ENCODE measurements at regions not wholly inside any gene's neighbourhood (a gene's known extent, or its start where the extent isn't known, plus 50 kb on each side); places are given as distances from the start of the nearest gene placed in this dataset.

DNA sequence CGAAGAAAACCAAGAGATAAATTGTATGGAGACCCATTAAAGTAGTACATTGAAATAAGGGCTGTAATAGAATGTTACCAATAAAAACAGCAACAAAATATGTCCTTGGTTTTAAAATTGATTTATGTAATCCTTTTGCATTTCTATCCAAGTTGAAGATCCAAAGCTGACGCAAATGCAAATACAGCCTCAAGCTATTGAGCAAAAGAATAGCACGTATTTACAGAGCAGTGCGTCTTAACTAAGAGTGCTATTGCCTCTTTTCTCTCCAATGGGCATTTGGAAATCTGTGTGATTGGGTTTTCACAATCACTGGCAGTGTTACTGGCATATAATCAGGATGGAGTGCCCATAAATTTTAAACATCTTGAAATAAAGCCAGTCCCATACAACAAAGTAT lies 417.4 kb downstream of the TLL1 start:
- Mint-ChIP-seq H3K4me1 (ENCODE audit: low read depth) (no peaks in the 10 kb centered on the region), H3K36me3 (ENCODE audit: low read depth) (no peaks in the 10 kb centered on the region), H3K9me3 (no peaks in the 10 kb centered on the region), H3K27me3 (no peaks in the 10 kb centered on the region), H3K4me3 (no peak overlapping the region), H3K27ac (no peak overlapping the region)
- TF ChIP-seq CTCF (IDR thresholded peaks at IDR 0.05), result no peak
- DNase-seq (no peak), ATAC-seq (no peak)
- intact Hi-C loops (cut with micrococcal nuclease), result no loop called here
- CTCF ChIA-PET, result no interaction called here
- POLR2A ChIA-PET, result no interaction called here

DNA sequence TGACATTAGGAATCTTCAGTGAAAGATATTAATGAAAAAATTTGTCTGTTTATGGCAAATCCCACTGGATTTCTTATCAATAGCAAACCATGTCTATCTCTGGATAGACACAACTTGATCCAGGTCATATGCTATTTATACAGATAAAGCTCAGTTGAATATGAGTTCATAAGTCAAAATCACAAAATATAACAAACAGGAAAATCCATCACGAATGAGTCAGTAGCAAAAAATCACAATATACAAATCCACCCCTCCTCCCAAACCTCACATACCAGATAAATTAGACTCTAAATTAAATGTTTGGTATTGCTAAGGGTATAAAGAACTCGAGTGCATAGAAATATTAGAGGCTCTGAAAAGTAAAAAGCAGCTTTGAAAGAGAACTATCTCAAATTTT lies 420.5 kb downstream of the TLL1 start:
- no peak overlapping the region for H3K27ac Mint-ChIP-seq
- no peak for TF ChIP-seq CTCF (IDR thresholded peaks at IDR 0.05)
- no peaks in the 10 kb centered on the region for H3K9me3 Mint-ChIP-seq
- no peak for DNase-seq
- intact Hi-C loops (cut with micrococcal nuclease), result no loop called here
- ATAC-seq, result no peak
- no peaks in the 10 kb centered on the region for H3K4me1 Mint-ChIP-seq (ENCODE audit: low read depth)
- H3K4me3 Mint-ChIP-seq, result no peak overlapping the region
- H3K27me3 Mint-ChIP-seq, result no peaks in the 10 kb centered on the region
- POLR2A ChIA-PET, result no interaction called here
- CTCF ChIA-PET, result no interaction called here
- no peaks in the 10 kb centered on the region for H3K36me3 Mint-ChIP-seq (ENCODE audit: low read depth)

GRCh38 chr4:166301266-166301665 lies 428.2 kb downstream of the TLL1 start:
- H3K9me3 Mint-ChIP-seq, result peaks cover 4% of the 10 kb centered on the region
- H3K27me3 Mint-ChIP-seq, result no peaks in the 10 kb centered on the region
- no peak for DNase-seq
- ChIA-PET CTCF (no interaction called here), POLR2A (no interaction called here)
- intact Hi-C loops (cut with micrococcal nuclease), result no loop called here
- no peak overlapping the region for H3K27ac Mint-ChIP-seq
- TF ChIP-seq CTCF (IDR thresholded peaks at IDR 0.05), result no peak
- no peak for ATAC-seq
- no peaks in the 10 kb centered on the region for H3K36me3 Mint-ChIP-seq (ENCODE audit: low read depth)
- no peaks in the 10 kb centered on the region for H3K4me1 Mint-ChIP-seq (ENCODE audit: low read depth)
- H3K4me3 Mint-ChIP-seq, result no peak overlapping the region

GRCh38 chr4:166308647-166309046 lies 435.6 kb downstream of the TLL1 start:
- no peaks in the 10 kb centered on the region for H3K4me1 Mint-ChIP-seq (ENCODE audit: low read depth)
- no peak for TF ChIP-seq CTCF (IDR thresholded peaks at IDR 0.05)
- CTCF ChIA-PET, result no interaction called here
- POLR2A ChIA-PET, result no interaction called here
- no peak for ATAC-seq
- H3K36me3 Mint-ChIP-seq (ENCODE audit: low read depth), result no peaks in the 10 kb centered on the region
- no peak overlapping the region for H3K27ac Mint-ChIP-seq
- intact Hi-C loops (cut with micrococcal nuclease), result no loop called here
- no peaks in the 10 kb centered on the region for H3K27me3 Mint-ChIP-seq
- peaks cover 9% of the 10 kb centered on the region for H3K9me3 Mint-ChIP-seq
- no peak overlapping the region for H3K4me3 Mint-ChIP-seq
- no peak for DNase-seq

DNA sequence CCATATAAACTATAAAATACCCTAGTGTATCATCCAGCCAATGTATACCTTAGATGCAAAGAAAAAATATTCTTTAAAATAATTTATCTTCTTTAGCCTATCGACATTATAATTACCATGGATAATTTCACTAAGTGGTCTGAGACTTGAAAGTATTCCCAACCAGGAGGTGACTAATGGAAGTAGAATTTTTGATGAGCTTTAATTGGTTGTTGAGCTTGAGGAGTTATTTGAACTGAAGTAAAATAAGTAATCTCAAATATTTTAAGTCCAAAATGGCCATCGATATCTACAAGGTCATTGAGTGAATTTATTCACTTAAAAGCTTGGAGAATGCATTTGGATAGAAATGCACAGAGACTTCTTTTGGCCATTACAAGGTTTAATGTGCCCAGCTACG lies 436.2 kb downstream of the TLL1 start:
- TF ChIP-seq CTCF (IDR thresholded peaks at IDR 0.05), result no peak
- Mint-ChIP-seq H3K4me1 (ENCODE audit: low read depth) (no peaks in the 10 kb centered on the region), H3K27ac (no peak overlapping the region), H3K4me3 (no peak overlapping the region), H3K36me3 (ENCODE audit: low read depth) (no peaks in the 10 kb centered on the region), H3K9me3 (peaks cover 9% of the 10 kb centered on the region), H3K27me3 (no peaks in the 10 kb centered on the region)
- DNase-seq, result no peak
- intact Hi-C loops (cut with micrococcal nuclease), result no loop called here
- CTCF ChIA-PET, result interaction anchor here (1.0 kb wide), 1 partner anchor 11 kb away, joined by 3 read pairs; no protein-coding TSS in a partner anchor
- POLR2A ChIA-PET, result no interaction called here
- no peak for ATAC-seq

Data from activated CD8-positive, alpha-beta T cell treated with anti-CD3 and anti-CD28 coated beads for 36 hours (primary cell).